Pons (tissue), 1 donor: ENCODE measurements at regions not wholly inside any gene's neighbourhood (a gene's known extent, or its start where the extent isn't known, plus 50 kb on each side); places are given as distances from the start of the nearest gene placed in this dataset.
"Not testable (repeated sequence)": the region's sequence is repeated elsewhere in the genome, so short reads cannot be mapped to it uniquely, and the experiment has no call there.

Experiments
- DNase-seq: peaks from one replicate; pipeline ENCODE4 v3.0.0-alpha.2; 2016; ENCODE audit warnings: low spot score

GRCh38 chr12:75705749-75706711 lies 194.6 kb upstream of the KRR1 start:
- peak; percentile 40 for DNase-seq

GRCh38 chr12:75704664-75705063 lies 193.3 kb upstream of the KRR1 start:
- no peak for DNase-seq

- DNase-seq, result no peak
Measured at GRCh38 chr12:75704208-75704607, 192.8 kb upstream of the KRR1 start.

GRCh38 chr12:75703131-75703530 lies 191.7 kb upstream of the KRR1 start:
- no peak for DNase-seq

- DNase-seq, result no peak
Measured at GRCh38 chr12:75702477-75703093, 191.2 kb upstream of the KRR1 start.

GRCh38 chr12:75701859-75702258 lies 190.4 kb upstream of the KRR1 start:
- no peak for DNase-seq

GRCh38 chr12:75699728-75700496 lies 188.5 kb upstream of the KRR1 start:
- no peak for DNase-seq

- no peak for DNase-seq
Measured at GRCh38 chr12:75699251-75699650, 187.8 kb upstream of the KRR1 start.

GRCh38 chr12:75698052-75698451 lies 186.6 kb upstream of the KRR1 start:
- DNase-seq, result no peak

GRCh38 chr12:75695926-75696325 lies 184.5 kb upstream of the KRR1 start:
- DNase-seq, result no peak

- DNase-seq, result no peak
Measured at GRCh38 chr12:75694534-75695268, 183.3 kb upstream of the KRR1 start.

- DNase-seq, result no peak
Measured at GRCh38 chr12:75692876-75693275, 181.5 kb upstream of the KRR1 start.

- no peak for DNase-seq
Measured at GRCh38 chr12:75690296-75690955, 179.0 kb upstream of the KRR1 start.

- DNase-seq, result not testable (repeated sequence)
Measured at GRCh38 chr12:75686233-75686632, 174.8 kb upstream of the KRR1 start.

- no peak for DNase-seq
Measured at GRCh38 chr12:75685617-75686225, 174.3 kb upstream of the KRR1 start.

- DNase-seq, result no peak
Measured at GRCh38 chr12:75684678-75685616, 173.5 kb upstream of the KRR1 start.

GRCh38 chr12:75683995-75684586 lies 172.7 kb upstream of the KRR1 start:
- not testable (repeated sequence) for DNase-seq

- no peak for DNase-seq
Measured at GRCh38 chr12:75683220-75683619, 171.8 kb upstream of the KRR1 start.

GRCh38 chr12:75677522-75677921 lies 166.1 kb upstream of the KRR1 start:
- no peak for DNase-seq
